ENCODE measurements at regions not wholly inside any gene's neighbourhood (a gene's known extent, or its start where the extent isn't known, plus 50 kb on each side); places are given as distances from the start of the nearest gene placed in this dataset.

- H3K4me1 ChIP-seq (replicated peaks in 1 of 2), result no peaks in the 10 kb centered on the region
- TF ChIP-seq POLR2A (IDR thresholded peaks at IDR 0.05), result no peak
- TF ChIP-seq CTCF (IDR thresholded peaks at IDR 0.05), result no peak
- no peak for DNase-seq
- no peak overlapping the region for H3K4me3 ChIP-seq
- WGBS, 4 donors, result 60 to 100% (median 86%) methylated on average over 1 of the region's 1 CpG
- H3K27ac ChIP-seq, result no peak overlapping the region
- H3K36me3 ChIP-seq (replicated peaks in 1 of 2), result no peaks in the 10 kb centered on the region
- H3K9me3 ChIP-seq (replicated peaks in 1 of 3), result peaks cover 0 to 12% (median 0%) of the 10 kb centered on the region in 3 donors
- intact Hi-C loops (cut with DNase I), result no loop called here
- no peaks in the 10 kb centered on the region for H3K27me3 ChIP-seq
These were observed 1081.9 kb downstream of the FAT4 start for GRCh38 chr4:126396703-126397102.

- no peak overlapping the region for H3K4me3 ChIP-seq
- H3K4me1 ChIP-seq (replicated peaks in 1 of 2), result no peaks in the 10 kb centered on the region
- H3K27me3 ChIP-seq, result no peaks in the 10 kb centered on the region
- H3K9me3 ChIP-seq (replicated peaks in 1 of 3), result peaks cover 0 to 12% (median 0%) of the 10 kb centered on the region in 3 donors
- no peaks in the 10 kb centered on the region for H3K36me3 ChIP-seq (replicated peaks in 1 of 2)
- intact Hi-C loops (cut with DNase I), result no loop called here
- no peak overlapping the region for H3K27ac ChIP-seq
- no peak for DNase-seq
- no peak for TF ChIP-seq POLR2A (IDR thresholded peaks at IDR 0.05)
- TF ChIP-seq CTCF (IDR thresholded peaks at IDR 0.05), result no peak
- WGBS, 4 donors, result 67 to 69% (median 67%) methylated on average over 1 of the region's 1 CpG; no CpG with 5 or more reads in 1 of the 4 donors
These were observed 1089.8 kb downstream of the FAT4 start for GRCh38 chr4:126404549-126404948.

GRCh38 chr4:126405369-126405982 is 1090.7 kb downstream of the FAT4 start:
- Histone ChIP-seq H3K9me3 (replicated peaks in 1 of 3) (peaks cover 0 to 10% (median 0%) of the 10 kb centered on the region in 3 donors), H3K4me3 (no peak overlapping the region), H3K4me1 (replicated peaks in 1 of 2) (no peaks in the 10 kb centered on the region), H3K27ac (no peak overlapping the region), H3K36me3 (replicated peaks in 1 of 2) (no peaks in the 10 kb centered on the region), H3K27me3 (no peaks in the 10 kb centered on the region)
- intact Hi-C loops (cut with DNase I), result no loop called here
- TF ChIP-seq CTCF (IDR thresholded peaks at IDR 0.05) (peak in 4 of 6 experiments; percentile 16 to 40 (median 20)), POLR2A (IDR thresholded peaks at IDR 0.05) (no peak)
- DNase-seq, result peak in 1 of 7 donors; percentile 2
- WGBS, 4 donors, result 25 to 61% (median 57%) methylated on average over 1 to 2 of the region's 2 CpGs

- no peak for TF ChIP-seq CTCF (IDR thresholded peaks at IDR 0.05)
- no peak for TF ChIP-seq POLR2A (IDR thresholded peaks at IDR 0.05)
- no peaks in the 10 kb centered on the region for H3K9me3 ChIP-seq (replicated peaks in 1 of 3)
- H3K4me3 ChIP-seq, result no peak overlapping the region
- H3K36me3 ChIP-seq (replicated peaks in 1 of 2), result no peaks in the 10 kb centered on the region
- no peaks in the 10 kb centered on the region for H3K4me1 ChIP-seq (replicated peaks in 1 of 2)
- intact Hi-C loops (cut with DNase I), result no loop called here
- no peak overlapping the region for H3K27ac ChIP-seq
- no peaks in the 10 kb centered on the region for H3K27me3 ChIP-seq
- DNase-seq, result no peak
- 62 to 77% (median 73%) methylated on average over 4 of the region's 4 CpGs for WGBS, 4 donors
These were observed 1095.0 kb downstream of the FAT4 start for GRCh38 chr4:126409746-126410145.
